ENCODE measurements at regions not wholly inside any gene's neighbourhood (a gene's known extent, or its start where the extent isn't known, plus 50 kb on each side); places are given as distances from the start of the nearest gene placed in this dataset.

DNA sequence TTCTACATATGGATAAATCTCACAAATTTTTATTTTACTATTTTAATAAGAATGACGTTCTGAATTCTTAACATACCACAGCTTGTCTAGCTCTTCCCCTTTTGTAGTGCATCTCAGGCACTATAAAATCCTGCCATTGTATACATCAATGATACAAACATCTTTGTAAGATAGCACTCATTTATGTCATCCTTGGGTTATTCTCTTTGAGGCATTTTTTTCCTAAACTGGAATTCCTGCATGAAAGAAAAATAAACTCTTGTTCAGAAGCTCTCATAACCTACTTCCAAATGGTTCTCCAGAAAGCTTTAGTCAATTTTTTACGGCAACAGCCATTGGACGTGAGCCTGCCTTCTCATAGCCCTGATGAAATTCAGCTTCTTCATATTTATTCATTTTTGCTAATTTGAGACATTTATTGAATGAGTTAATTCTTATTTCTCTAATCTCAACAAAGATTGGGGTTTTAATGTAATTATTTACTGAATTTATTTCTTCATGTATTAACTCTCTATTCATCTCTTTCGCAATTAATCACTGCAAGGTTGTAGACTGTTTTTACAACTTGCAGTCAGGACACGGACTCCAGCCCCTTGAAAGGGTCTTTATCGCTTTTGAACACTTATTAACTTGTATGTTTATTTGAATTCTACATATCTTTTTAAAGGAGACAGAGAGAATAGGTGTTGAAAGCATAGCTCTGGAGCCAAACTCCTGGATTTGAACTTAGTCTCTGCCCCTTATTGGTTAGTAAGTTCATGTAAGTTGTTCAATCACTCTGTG, 57.6 kb upstream of the PARD3B start:
- TF ChIP-seq EZH2phosphoT487 (IDR thresholded peaks at IDR 0.05; ENCODE audit: low read length) (no peak), CTCF (IDR thresholded peaks at IDR 0.05; ENCODE audit: low read length) (no peak), EZH2 (optimal IDR thresholded peaks at IDR 0.05; ENCODE audit: low read depth, low read length) (no peak)
